GM18907 (cell line): ENCODE measurements at regions not wholly inside any gene's neighbourhood (a gene's known extent, or its start where the extent isn't known, plus 50 kb on each side); places are given as distances from the start of the nearest gene placed in this dataset.

Experiments used
- ATAC-seq: cut with Tn5 transposase; IDR thresholded peaks from one replicate; pipeline ENCODE4 v1.9.1; 2021; ENCODE audit warnings: mild to moderate bottlenecking, moderate library complexity; ENCODE audit not compliant: unreplicated experiment

- ATAC-seq: no peak
These were observed 80.6 kb upstream of the VRK2 start for GRCh38 chr2:57965961-57966360.

- no peak for ATAC-seq
These were observed 72.9 kb upstream of the VRK2 start for GRCh38 chr2:57973621-57974186.

GRCh38 chr2:57979158-57979557 lies 67.4 kb upstream of the VRK2 start:
- ATAC-seq: no peak

GRCh38 chr2:57981083-57981768 lies 65.4 kb upstream of the VRK2 start:
- ATAC-seq: no peak

- ATAC-seq: no peak
These were observed 58.6 kb upstream of the VRK2 start for GRCh38 chr2:57987835-57988573.

GRCh38 chr2:57990118-57990725 lies 56.4 kb upstream of the VRK2 start:
- ATAC-seq: peak; percentile 75
